Stomach (tissue), 4 donors: ENCODE measurements at regions not wholly inside any gene's neighbourhood (a gene's known extent, or its start where the extent isn't known, plus 50 kb on each side); places are given as distances from the start of the nearest gene placed in this dataset.

Experiments used
- CTCF ChIP-seq, 7 experiments: fragments of 450-650 bp in 4 of 7; fragments of 200-600 bp in 3 of 7; sonication (generic) in 3 of 7; IDR thresholded peaks; one replicate each; pipeline ENCODE4 v1.5.1; 2016 to 2019; ENCODE audit warnings: antibody characterized with exemption in 7 of 7, control low read depth in 2 of 7, mild to moderate bottlenecking in 1 of 7
- POLR2A ChIP-seq, 4 donors: fragments of 450-650 bp; IDR thresholded peaks; one replicate each; pipeline ENCODE4 v1.6.1; 2016; ENCODE audit warnings: antibody characterized with exemption in 4 of 4, control low read depth in 2 of 4, mild to moderate bottlenecking in 1 of 4, moderate library complexity in 1 of 4

- no peak for TF ChIP-seq CTCF (IDR thresholded peaks at IDR 0.05)
- no peak for TF ChIP-seq POLR2A (IDR thresholded peaks at IDR 0.05)
Measured at GRCh38 chr10:62613859-62614258, 190.7 kb upstream of the ADO start.
